ENCODE measurements at regions not wholly inside any gene's neighbourhood (a gene's known extent, or its start where the extent isn't known, plus 50 kb on each side); places are given as distances from the start of the nearest gene placed in this dataset.

DNA sequence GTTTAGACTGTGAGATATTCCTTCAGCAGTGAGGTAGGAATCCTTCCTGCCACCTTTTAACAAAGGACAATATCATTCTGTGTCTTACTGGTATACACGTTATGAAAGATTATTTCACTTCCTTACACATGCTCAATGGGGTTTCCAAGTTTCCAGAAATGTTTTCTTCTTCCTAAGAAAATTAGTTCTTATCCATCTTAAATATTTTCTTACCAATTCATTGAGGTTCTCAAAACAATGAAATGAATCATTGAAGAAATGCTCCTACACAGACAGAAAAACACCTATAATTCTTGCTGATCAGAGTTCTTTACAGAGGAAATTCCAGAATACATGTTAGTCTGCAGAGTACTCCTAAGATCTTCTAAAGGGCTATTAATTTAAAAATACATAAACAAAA is 51.4 kb upstream of the SEC61G start:
- no peak for TF ChIP-seq PAX5 (IDR thresholded peaks at IDR 0.05; ENCODE audit: insufficient read depth, low read length, severe bottlenecking)
- TF ChIP-seq POLR2A (IDR thresholded peaks at IDR 0.05; ENCODE audit: low read depth, low read length): no peak
- TF ChIP-seq POU2F2 (IDR thresholded peaks at IDR 0.05; ENCODE audit: low read depth, low read length): no peak
- no peak for FAIRE-seq
- no peak for DNase-seq (ENCODE audit: insufficient read length, low spot score)

DNA sequence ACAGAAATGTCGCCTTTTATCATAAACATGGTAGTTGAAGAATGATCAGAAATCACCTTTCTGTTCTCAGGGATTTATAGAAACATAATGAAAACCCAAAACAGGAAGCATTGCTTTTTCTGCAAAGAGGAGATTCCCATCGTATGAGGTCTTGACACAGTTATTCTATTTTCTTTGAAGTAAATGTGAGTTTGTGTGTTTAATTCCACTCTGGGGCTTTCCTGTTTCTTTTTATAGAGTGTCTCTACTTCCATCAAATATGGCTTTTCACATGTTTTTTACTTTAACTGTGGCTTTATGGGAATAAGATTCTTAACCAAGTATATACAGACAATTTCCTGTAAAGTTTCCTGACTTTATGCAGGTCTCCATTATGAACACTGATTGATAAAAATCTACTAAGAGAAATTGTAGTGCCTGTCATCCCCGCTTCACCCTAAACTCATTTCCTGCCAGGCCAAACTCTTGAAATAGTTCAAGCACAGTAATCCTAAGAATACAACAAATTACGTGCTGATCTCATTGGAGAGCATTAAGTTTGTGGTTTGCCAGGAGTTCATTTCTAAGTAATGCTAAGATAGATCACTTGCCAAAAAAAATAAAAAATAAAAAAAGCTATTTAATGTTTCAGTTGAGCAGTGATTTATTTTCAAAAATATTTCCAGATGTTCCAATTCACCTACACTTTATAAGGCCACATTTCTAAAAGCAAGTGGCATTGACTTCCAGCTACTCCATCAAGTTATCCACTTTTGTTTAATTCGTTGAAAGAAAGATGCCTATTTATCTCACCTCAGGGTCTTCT is 52.2 kb upstream of the SEC61G start:
- TF ChIP-seq POU2F2 (IDR thresholded peaks at IDR 0.05; ENCODE audit: low read depth, low read length) (no peak), POLR2AphosphoS5 (IDR thresholded peaks at IDR 0.05; ENCODE audit: low read depth, low read length) (no peak), SPI1 (IDR thresholded peaks at IDR 0.05; ENCODE audit: low read depth, low read length) (no peak), TAF1 (IDR thresholded peaks at IDR 0.05; ENCODE audit: low read depth, low read length) (no peak)
- DNase-seq (ENCODE audit: insufficient read length, low spot score): no peak
- FAIRE-seq: no peak

DNA sequence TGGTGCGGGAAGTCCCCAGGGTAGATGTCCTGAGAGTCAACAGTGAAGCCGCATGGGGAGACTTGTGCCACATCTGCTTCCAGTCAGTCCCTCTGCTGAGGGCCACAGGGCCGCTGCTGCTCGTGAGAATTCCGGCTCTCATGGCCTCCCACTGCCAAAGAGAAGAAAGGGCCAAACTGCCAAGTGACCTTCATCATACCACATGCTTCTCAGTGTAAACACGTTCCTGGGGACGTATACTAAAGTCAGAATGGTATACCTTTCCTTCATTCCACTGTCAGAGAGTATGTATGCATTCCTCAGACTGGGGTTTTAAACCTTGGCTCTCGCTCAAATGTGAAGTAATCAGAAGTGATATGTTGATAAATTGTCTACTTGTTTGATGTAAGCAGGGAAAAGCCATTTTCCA is 52.8 kb upstream of the SEC61G start:
- TF ChIP-seq POU2F2 (IDR thresholded peaks at IDR 0.05; ENCODE audit: low read depth, low read length) (no peak), PAX5 (IDR thresholded peaks at IDR 0.05; ENCODE audit: insufficient read depth, low read length, severe bottlenecking) (no peak), POLR2A (IDR thresholded peaks at IDR 0.05; ENCODE audit: low read depth, low read length) (no peak), POLR2AphosphoS5 (IDR thresholded peaks at IDR 0.05; ENCODE audit: low read depth, low read length) (no peak), TAF1 (IDR thresholded peaks at IDR 0.05; ENCODE audit: low read depth, low read length) (no peak), SPI1 (IDR thresholded peaks at IDR 0.05; ENCODE audit: low read depth, low read length) (no peak)
- FAIRE-seq: no peak
- no peak for DNase-seq (ENCODE audit: insufficient read length, low spot score)

- DNase-seq (ENCODE audit: insufficient read length, low spot score): no peak
- FAIRE-seq: no peak
- TF ChIP-seq POLR2AphosphoS5 (IDR thresholded peaks at IDR 0.05; ENCODE audit: low read depth, low read length) (no peak), POLR2A (IDR thresholded peaks at IDR 0.05; ENCODE audit: low read depth, low read length) (no peak), SPI1 (IDR thresholded peaks at IDR 0.05; ENCODE audit: low read depth, low read length) (no peak), POU2F2 (IDR thresholded peaks at IDR 0.05; ENCODE audit: low read depth, low read length) (no peak), PAX5 (IDR thresholded peaks at IDR 0.05; ENCODE audit: insufficient read depth, low read length, severe bottlenecking) (no peak), TAF1 (IDR thresholded peaks at IDR 0.05; ENCODE audit: low read depth, low read length) (no peak)
Measured at GRCh38 chr7:54812756-54813322, 53.8 kb upstream of the SEC61G start.

DNA sequence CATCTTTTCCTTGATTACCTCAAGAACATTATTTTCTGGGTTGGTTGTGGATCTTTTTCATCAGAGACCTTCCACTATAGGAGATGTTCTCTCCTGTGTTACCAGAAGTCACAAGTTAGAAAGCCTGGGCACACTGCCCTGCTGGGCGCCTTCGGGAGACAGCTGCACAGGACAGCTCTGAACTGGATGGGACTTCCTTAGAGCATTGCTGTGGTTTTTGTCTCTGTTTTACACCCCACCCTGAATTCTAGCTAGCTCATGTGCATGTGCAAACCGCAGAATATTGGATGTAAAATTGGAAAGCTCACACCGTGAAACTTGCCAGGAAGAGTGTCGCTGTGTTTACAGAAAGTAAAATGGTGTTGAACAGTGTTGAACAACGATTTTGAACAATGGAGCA is 54.4 kb upstream of the SEC61G start:
- no peak for FAIRE-seq
- TF ChIP-seq POLR2AphosphoS5 (IDR thresholded peaks at IDR 0.05; ENCODE audit: low read depth, low read length) (no peak), SPI1 (IDR thresholded peaks at IDR 0.05; ENCODE audit: low read depth, low read length) (no peak), PAX5 (IDR thresholded peaks at IDR 0.05; ENCODE audit: insufficient read depth, low read length, severe bottlenecking) (no peak), TAF1 (IDR thresholded peaks at IDR 0.05; ENCODE audit: low read depth, low read length) (no peak)
- no peak for DNase-seq (ENCODE audit: insufficient read length, low spot score)

DNA sequence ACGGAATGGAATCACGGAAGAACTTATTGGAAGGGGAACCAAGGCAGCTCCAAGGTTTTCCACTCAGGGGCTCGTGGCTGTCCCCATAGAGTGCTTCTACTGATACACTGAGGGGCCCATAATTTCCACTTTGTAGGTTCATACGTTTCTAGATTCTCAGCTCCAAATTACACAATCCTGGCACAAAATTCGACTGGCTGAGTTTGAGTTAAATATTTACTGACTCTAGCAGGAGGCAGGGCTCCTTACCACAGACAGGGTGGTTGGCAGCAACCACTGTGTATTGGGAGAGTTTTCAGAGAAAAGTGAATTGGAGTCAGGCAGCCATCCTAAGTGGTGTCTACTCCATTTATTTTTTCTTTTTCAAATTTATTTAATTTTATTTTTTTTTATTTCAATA is 55.4 kb upstream of the SEC61G start:
- no peak for TF ChIP-seq PAX5 (IDR thresholded peaks at IDR 0.05; ENCODE audit: insufficient read depth, low read length, severe bottlenecking)
- DNase-seq (ENCODE audit: insufficient read length, low spot score) (no peak), FAIRE-seq (no peak)

- DNase-seq (ENCODE audit: insufficient read length, low spot score): no peak
- no peak for TF ChIP-seq SPI1 (IDR thresholded peaks at IDR 0.05; ENCODE audit: low read depth, low read length)
- FAIRE-seq: no peak
Measured at GRCh38 chr7:54817152-54817551, 58.1 kb upstream of the SEC61G start.

DNA sequence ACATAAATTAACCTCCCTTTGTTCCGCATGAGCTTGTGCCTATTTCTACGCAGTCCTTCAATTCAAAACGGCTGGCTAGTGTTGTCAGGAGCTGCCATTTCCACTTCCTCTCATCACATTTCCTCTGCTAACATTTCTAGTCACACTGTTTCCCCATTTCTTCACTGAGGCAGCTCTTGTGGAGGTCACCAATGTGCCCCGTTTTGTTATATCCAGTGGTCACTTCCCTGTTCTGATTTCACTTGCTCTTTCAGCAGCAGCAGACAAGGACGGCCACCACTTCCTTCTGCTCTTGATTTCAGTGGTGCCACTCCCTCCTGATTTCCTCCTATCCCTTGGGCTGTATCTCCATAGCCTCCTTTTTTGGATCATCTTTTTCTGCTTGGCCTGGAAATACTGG is 64.8 kb upstream of the SEC61G start:
- DNase-seq (ENCODE audit: insufficient read length, low spot score) (no peak), FAIRE-seq (no peak)
- TF ChIP-seq TAF1 (IDR thresholded peaks at IDR 0.05; ENCODE audit: low read depth, low read length): no peak
- TF ChIP-seq POLR2A (IDR thresholded peaks at IDR 0.05; ENCODE audit: low read depth, low read length): no peak
- TF ChIP-seq POU2F2 (IDR thresholded peaks at IDR 0.05; ENCODE audit: low read depth, low read length): no peak
- TF ChIP-seq POLR2AphosphoS5 (IDR thresholded peaks at IDR 0.05; ENCODE audit: low read depth, low read length): no peak
- TF ChIP-seq PAX5 (IDR thresholded peaks at IDR 0.05; ENCODE audit: insufficient read depth, low read length, severe bottlenecking): no peak
- TF ChIP-seq SPI1 (IDR thresholded peaks at IDR 0.05; ENCODE audit: low read depth, low read length): no peak

GRCh38 chr7:54824655-54825054 is 65.6 kb upstream of the SEC61G start:
- FAIRE-seq: no peak
- no peak for TF ChIP-seq POU2F2 (IDR thresholded peaks at IDR 0.05; ENCODE audit: low read depth, low read length)
- TF ChIP-seq POLR2A (IDR thresholded peaks at IDR 0.05; ENCODE audit: low read depth, low read length): no peak
- TF ChIP-seq POLR2AphosphoS5 (IDR thresholded peaks at IDR 0.05; ENCODE audit: low read depth, low read length): no peak
- TF ChIP-seq SPI1 (IDR thresholded peaks at IDR 0.05; ENCODE audit: low read depth, low read length): no peak
- no peak for TF ChIP-seq PAX5 (IDR thresholded peaks at IDR 0.05; ENCODE audit: insufficient read depth, low read length, severe bottlenecking)
- no peak for TF ChIP-seq TAF1 (IDR thresholded peaks at IDR 0.05; ENCODE audit: low read depth, low read length)
- no peak for DNase-seq (ENCODE audit: insufficient read length, low spot score)

DNA sequence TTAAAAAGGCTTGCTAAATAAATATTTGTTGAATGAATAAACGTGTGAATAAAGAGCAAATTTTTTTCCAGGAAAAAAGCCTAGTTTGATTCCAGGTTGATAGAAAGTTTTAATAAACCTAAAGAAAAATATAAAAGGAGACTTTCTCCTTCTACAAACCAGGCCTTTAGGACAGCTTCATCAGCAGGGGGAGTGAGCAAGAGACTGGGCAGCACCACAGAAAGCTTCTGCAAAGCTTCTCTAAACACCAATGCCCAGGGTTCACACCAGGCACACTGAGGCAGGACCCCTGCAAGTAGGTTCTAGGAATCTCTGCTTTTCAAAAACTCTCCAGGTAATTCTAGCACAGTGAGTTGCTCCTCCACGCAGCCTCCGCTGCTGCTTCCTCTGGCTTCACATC is 66.4 kb upstream of the SEC61G start:
- no peak for TF ChIP-seq POLR2AphosphoS5 (IDR thresholded peaks at IDR 0.05; ENCODE audit: low read depth, low read length)
- no peak for TF ChIP-seq POLR2A (IDR thresholded peaks at IDR 0.05; ENCODE audit: low read depth, low read length)
- no peak for TF ChIP-seq POU2F2 (IDR thresholded peaks at IDR 0.05; ENCODE audit: low read depth, low read length)
- TF ChIP-seq SPI1 (IDR thresholded peaks at IDR 0.05; ENCODE audit: low read depth, low read length): no peak
- no peak for TF ChIP-seq TAF1 (IDR thresholded peaks at IDR 0.05; ENCODE audit: low read depth, low read length)
- TF ChIP-seq PAX5 (IDR thresholded peaks at IDR 0.05; ENCODE audit: insufficient read depth, low read length, severe bottlenecking): no peak
- DNase-seq (ENCODE audit: insufficient read length, low spot score) (no peak), FAIRE-seq (no peak)
